ENCODE measurements at regions not wholly inside any gene's neighbourhood (a gene's known extent, or its start where the extent isn't known, plus 50 kb on each side); places are given as distances from the start of the nearest gene placed in this dataset.

DNA sequence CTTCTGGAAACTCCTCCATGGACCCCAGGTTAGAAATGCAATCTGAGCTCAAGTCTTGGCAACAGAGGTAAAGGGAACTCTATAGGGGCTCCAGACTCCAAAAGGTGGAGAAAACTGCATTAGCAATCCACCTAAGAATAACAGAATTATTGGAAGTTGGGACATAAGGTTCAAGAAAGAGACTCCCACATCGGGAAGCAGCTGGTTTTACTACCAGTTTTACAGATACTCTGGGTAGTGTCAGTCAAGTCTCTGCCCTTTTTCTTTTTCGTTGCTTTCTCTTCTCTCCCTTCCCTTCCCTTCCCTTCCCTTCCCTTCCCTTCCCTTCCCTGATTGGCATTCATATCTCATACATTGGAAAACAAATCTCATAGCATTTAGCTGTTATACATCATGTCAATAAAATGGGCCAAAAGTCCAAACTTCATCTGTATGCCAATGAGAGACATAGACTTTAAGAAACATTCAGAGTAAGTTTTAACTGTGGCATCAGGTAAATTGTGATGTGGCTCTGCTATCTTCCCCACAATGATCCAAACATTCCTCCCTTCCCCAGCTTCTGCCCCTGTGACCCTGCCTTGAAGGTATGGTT, 166.7 kb downstream of the KCNE4 start:
- TF ChIP-seq NFIC (IDR thresholded peaks at IDR 0.05; ENCODE audit: borderline replicate concordance) = no peak
- no peak for TF ChIP-seq TEAD4 (IDR thresholded peaks at IDR 0.05; ENCODE audit: borderline replicate concordance, insufficient read depth)
- TF ChIP-seq, protein P1, sequence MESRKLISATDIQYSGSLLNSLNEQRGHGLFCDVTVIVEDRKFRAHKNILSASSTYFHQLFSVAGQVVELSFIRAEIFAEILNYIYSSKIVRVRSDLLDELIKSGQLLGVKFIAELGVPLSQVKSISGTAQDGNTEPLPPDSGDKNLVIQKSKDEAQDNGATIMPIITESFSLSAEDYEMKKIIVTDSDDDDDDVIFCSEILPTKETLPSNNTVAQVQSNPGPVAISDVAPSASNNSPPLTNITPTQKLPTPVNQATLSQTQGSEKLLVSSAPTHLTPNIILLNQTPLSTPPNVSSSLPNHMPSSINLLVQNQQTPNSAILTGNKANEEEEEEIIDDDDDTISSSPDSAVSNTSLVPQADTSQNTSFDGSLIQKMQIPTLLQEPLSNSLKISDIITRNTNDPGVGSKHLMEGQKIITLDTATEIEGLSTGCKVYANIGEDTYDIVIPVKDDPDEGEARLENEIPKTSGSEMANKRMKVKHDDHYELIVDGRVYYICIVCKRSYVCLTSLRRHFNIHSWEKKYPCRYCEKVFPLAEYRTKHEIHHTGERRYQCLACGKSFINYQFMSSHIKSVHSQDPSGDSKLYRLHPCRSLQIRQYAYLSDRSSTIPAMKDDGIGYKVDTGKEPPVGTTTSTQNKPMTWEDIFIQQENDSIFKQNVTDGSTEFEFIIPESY (IDR thresholded peaks at IDR 0.05; ENCODE audit: borderline replicate concordance, low read depth) = no peak
- TF ChIP-seq, protein P2, sequence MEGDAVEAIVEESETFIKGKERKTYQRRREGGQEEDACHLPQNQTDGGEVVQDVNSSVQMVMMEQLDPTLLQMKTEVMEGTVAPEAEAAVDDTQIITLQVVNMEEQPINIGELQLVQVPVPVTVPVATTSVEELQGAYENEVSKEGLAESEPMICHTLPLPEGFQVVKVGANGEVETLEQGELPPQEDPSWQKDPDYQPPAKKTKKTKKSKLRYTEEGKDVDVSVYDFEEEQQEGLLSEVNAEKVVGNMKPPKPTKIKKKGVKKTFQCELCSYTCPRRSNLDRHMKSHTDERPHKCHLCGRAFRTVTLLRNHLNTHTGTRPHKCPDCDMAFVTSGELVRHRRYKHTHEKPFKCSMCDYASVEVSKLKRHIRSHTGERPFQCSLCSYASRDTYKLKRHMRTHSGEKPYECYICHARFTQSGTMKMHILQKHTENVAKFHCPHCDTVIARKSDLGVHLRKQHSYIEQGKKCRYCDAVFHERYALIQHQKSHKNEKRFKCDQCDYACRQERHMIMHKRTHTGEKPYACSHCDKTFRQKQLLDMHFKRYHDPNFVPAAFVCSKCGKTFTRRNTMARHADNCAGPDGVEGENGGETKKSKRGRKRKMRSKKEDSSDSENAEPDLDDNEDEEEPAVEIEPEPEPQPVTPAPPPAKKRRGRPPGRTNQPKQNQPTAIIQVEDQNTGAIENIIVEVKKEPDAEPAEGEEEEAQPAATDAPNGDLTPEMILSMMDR (IDR thresholded peaks at IDR 0.05) = no peak

Measured in SK-N-SH (cell line).